ENCODE measurements at regions not wholly inside any gene's neighbourhood (a gene's known extent, or its start where the extent isn't known, plus 50 kb on each side); places are given as distances from the start of the nearest gene placed in this dataset.
"Not testable (repeated sequence)": the region's sequence is repeated elsewhere in the genome, so short reads cannot be mapped to it uniquely, and the experiment has no call there.

- WGBS (ENCODE audit: insufficient coverage, insufficient read length) = no CpG with 5 or more reads among the region's 27 CpGs
- not testable (repeated sequence) for H3K4me3 ChIP-seq (ENCODE audit: low read length); H3K27ac ChIP-seq (ENCODE audit: low read length); DNase-seq (ENCODE audit: low read depth, low spot score); H3K27me3 ChIP-seq (ENCODE audit: control insufficient read depth, insufficient read depth, low read length); H3K36me3 ChIP-seq (ENCODE audit: control insufficient read depth, insufficient read depth, low read length); H3K4me1 ChIP-seq (ENCODE audit: control insufficient read depth, insufficient read depth, low read length); H3K9me3 ChIP-seq (ENCODE audit: control insufficient read depth, insufficient read depth, low read length)
Observed at GRCh38 chrX:121431514-121431913, 384.1 kb downstream of the GLUD2 start.

- Histone ChIP-seq H3K9me3 (ENCODE audit: control insufficient read depth, insufficient read depth, low read length) (no peaks in the 10 kb centered on the region), H3K4me1 (ENCODE audit: control insufficient read depth, insufficient read depth, low read length) (no peaks in the 10 kb centered on the region), H3K4me3 (ENCODE audit: low read length) (no peak overlapping the region), H3K36me3 (ENCODE audit: control insufficient read depth, insufficient read depth, low read length) (no peaks in the 10 kb centered on the region), H3K27ac (ENCODE audit: low read length) (no peak overlapping the region), H3K27me3 (ENCODE audit: control insufficient read depth, insufficient read depth, low read length) (no peaks in the 10 kb centered on the region)
- no CpG with 5 or more reads among the region's 1 CpG for WGBS (ENCODE audit: insufficient coverage, insufficient read length)
- DNase-seq (ENCODE audit: low read depth, low spot score) = no peak
Observed at GRCh38 chrX:121433289-121433688, 385.9 kb downstream of the GLUD2 start.

GRCh38 chrX:121437666-121438065, 390.3 kb downstream of the GLUD2 start:
- H3K27me3 ChIP-seq (ENCODE audit: control insufficient read depth, insufficient read depth, low read length); H3K27ac ChIP-seq (ENCODE audit: low read length); DNase-seq (ENCODE audit: low read depth, low spot score); H3K36me3 ChIP-seq (ENCODE audit: control insufficient read depth, insufficient read depth, low read length); H3K4me3 ChIP-seq (ENCODE audit: low read length); H3K4me1 ChIP-seq (ENCODE audit: control insufficient read depth, insufficient read depth, low read length); H3K9me3 ChIP-seq (ENCODE audit: control insufficient read depth, insufficient read depth, low read length): not testable (repeated sequence)
- no CpG with 5 or more reads among the region's 23 CpGs for WGBS (ENCODE audit: insufficient coverage, insufficient read length)

GRCh38 chrX:121455890-121456289, 408.5 kb downstream of the GLUD2 start:
- no peaks in the 10 kb centered on the region for H3K36me3 ChIP-seq (ENCODE audit: control insufficient read depth, insufficient read depth, low read length)
- H3K4me1 ChIP-seq (ENCODE audit: control insufficient read depth, insufficient read depth, low read length) = no peaks in the 10 kb centered on the region
- no peak overlapping the region for H3K4me3 ChIP-seq (ENCODE audit: low read length)
- no peak for DNase-seq (ENCODE audit: low read depth, low spot score)
- WGBS (ENCODE audit: insufficient coverage, insufficient read length) = no CpG with 5 or more reads among the region's 1 CpG
- H3K27me3 ChIP-seq (ENCODE audit: control insufficient read depth, insufficient read depth, low read length) = no peaks in the 10 kb centered on the region
- no peak overlapping the region for H3K27ac ChIP-seq (ENCODE audit: low read length)
- no peaks in the 10 kb centered on the region for H3K9me3 ChIP-seq (ENCODE audit: control insufficient read depth, insufficient read depth, low read length)

GRCh38 chrX:121456315-121456714, 408.9 kb downstream of the GLUD2 start:
- H3K36me3 ChIP-seq (ENCODE audit: control insufficient read depth, insufficient read depth, low read length) = no peaks in the 10 kb centered on the region

GRCh38 chrX:121457096-121457495, 409.7 kb downstream of the GLUD2 start:
- Histone ChIP-seq H3K36me3 (ENCODE audit: control insufficient read depth, insufficient read depth, low read length) (no peaks in the 10 kb centered on the region), H3K27ac (ENCODE audit: low read length) (no peak overlapping the region), H3K27me3 (ENCODE audit: control insufficient read depth, insufficient read depth, low read length) (no peaks in the 10 kb centered on the region), H3K4me3 (ENCODE audit: low read length) (no peak overlapping the region), H3K9me3 (ENCODE audit: control insufficient read depth, insufficient read depth, low read length) (no peaks in the 10 kb centered on the region), H3K4me1 (ENCODE audit: control insufficient read depth, insufficient read depth, low read length) (no peaks in the 10 kb centered on the region)
- WGBS (ENCODE audit: insufficient coverage, insufficient read length) = no CpG with 5 or more reads among the region's 1 CpG
- no peak for DNase-seq (ENCODE audit: low read depth, low spot score)

More at GRCh38 chrX:121456315-121456714, 408.9 kb downstream of the GLUD2 start:
- Histone ChIP-seq H3K27ac (ENCODE audit: low read length) (no peak overlapping the region), H3K4me1 (ENCODE audit: control insufficient read depth, insufficient read depth, low read length) (no peaks in the 10 kb centered on the region), H3K4me3 (ENCODE audit: low read length) (no peak overlapping the region), H3K27me3 (ENCODE audit: control insufficient read depth, insufficient read depth, low read length) (no peaks in the 10 kb centered on the region), H3K9me3 (ENCODE audit: control insufficient read depth, insufficient read depth, low read length) (no peaks in the 10 kb centered on the region)
- no CpG with 5 or more reads among the region's 3 CpGs for WGBS (ENCODE audit: insufficient coverage, insufficient read length)
- no peak for DNase-seq (ENCODE audit: low read depth, low spot score)

- no peaks in the 10 kb centered on the region for H3K4me1 ChIP-seq (ENCODE audit: control insufficient read depth, insufficient read depth, low read length)
- no peaks in the 10 kb centered on the region for H3K27me3 ChIP-seq (ENCODE audit: control insufficient read depth, insufficient read depth, low read length)
- no CpG with 5 or more reads among the region's 4 CpGs for WGBS (ENCODE audit: insufficient coverage, insufficient read length)
- H3K27ac ChIP-seq (ENCODE audit: low read length) = no peak overlapping the region
- H3K4me3 ChIP-seq (ENCODE audit: low read length) = no peak overlapping the region
- no peak for DNase-seq (ENCODE audit: low read depth, low spot score)
- no peaks in the 10 kb centered on the region for H3K9me3 ChIP-seq (ENCODE audit: control insufficient read depth, insufficient read depth, low read length)
- H3K36me3 ChIP-seq (ENCODE audit: control insufficient read depth, insufficient read depth, low read length) = no peaks in the 10 kb centered on the region
Observed at GRCh38 chrX:121479406-121479805, 432.0 kb downstream of the GLUD2 start.

GRCh38 chrX:121496966-121497365, 449.6 kb downstream of the GLUD2 start:
- WGBS (ENCODE audit: insufficient coverage, insufficient read length) = no CpG with 5 or more reads among the region's 1 CpG
- DNase-seq (ENCODE audit: low read depth, low spot score) = no peak
- Histone ChIP-seq H3K27ac (ENCODE audit: low read length) (no peak overlapping the region), H3K36me3 (ENCODE audit: control insufficient read depth, insufficient read depth, low read length) (no peaks in the 10 kb centered on the region), H3K4me1 (ENCODE audit: control insufficient read depth, insufficient read depth, low read length) (no peaks in the 10 kb centered on the region), H3K4me3 (ENCODE audit: low read length) (no peak overlapping the region), H3K9me3 (ENCODE audit: control insufficient read depth, insufficient read depth, low read length) (no peaks in the 10 kb centered on the region), H3K27me3 (ENCODE audit: control insufficient read depth, insufficient read depth, low read length) (no peaks in the 10 kb centered on the region)

- no peak for DNase-seq (ENCODE audit: low read depth, low spot score)
- no peak overlapping the region for H3K4me3 ChIP-seq (ENCODE audit: low read length)
- no peaks in the 10 kb centered on the region for H3K36me3 ChIP-seq (ENCODE audit: control insufficient read depth, insufficient read depth, low read length)
- no CpG with 5 or more reads among the region's 6 CpGs for WGBS (ENCODE audit: insufficient coverage, insufficient read length)
- H3K4me1 ChIP-seq (ENCODE audit: control insufficient read depth, insufficient read depth, low read length) = no peaks in the 10 kb centered on the region
- H3K27me3 ChIP-seq (ENCODE audit: control insufficient read depth, insufficient read depth, low read length) = no peaks in the 10 kb centered on the region
- no peak overlapping the region for H3K27ac ChIP-seq (ENCODE audit: low read length)
- H3K9me3 ChIP-seq (ENCODE audit: control insufficient read depth, insufficient read depth, low read length) = no peaks in the 10 kb centered on the region
Observed at GRCh38 chrX:121504153-121504552, 456.7 kb downstream of the GLUD2 start.

GRCh38 chrX:121546317-121546716, 498.9 kb downstream of the GLUD2 start:
- Histone ChIP-seq H3K36me3 (ENCODE audit: control insufficient read depth, insufficient read depth, low read length) (no peaks in the 10 kb centered on the region), H3K4me1 (ENCODE audit: control insufficient read depth, insufficient read depth, low read length) (no peaks in the 10 kb centered on the region), H3K4me3 (ENCODE audit: low read length) (no peak overlapping the region), H3K9me3 (ENCODE audit: control insufficient read depth, insufficient read depth, low read length) (no peaks in the 10 kb centered on the region), H3K27me3 (ENCODE audit: control insufficient read depth, insufficient read depth, low read length) (no peaks in the 10 kb centered on the region), H3K27ac (ENCODE audit: low read length) (no peak overlapping the region)
- DNase-seq (ENCODE audit: low read depth, low spot score) = no peak
- no CpG with 5 or more reads among the region's 1 CpG for WGBS (ENCODE audit: insufficient coverage, insufficient read length)

GRCh38 chrX:121558886-121559285, 511.5 kb downstream of the GLUD2 start:
- H3K4me1 ChIP-seq (ENCODE audit: control insufficient read depth, insufficient read depth, low read length) = no peaks in the 10 kb centered on the region
- no peaks in the 10 kb centered on the region for H3K36me3 ChIP-seq (ENCODE audit: control insufficient read depth, insufficient read depth, low read length)
- no peak overlapping the region for H3K27ac ChIP-seq (ENCODE audit: low read length)
- no peak overlapping the region for H3K4me3 ChIP-seq (ENCODE audit: low read length)
- no peak for DNase-seq (ENCODE audit: low read depth, low spot score)
- no CpG with 5 or more reads among the region's 2 CpGs for WGBS (ENCODE audit: insufficient coverage, insufficient read length)
- H3K9me3 ChIP-seq (ENCODE audit: control insufficient read depth, insufficient read depth, low read length) = no peaks in the 10 kb centered on the region
- H3K27me3 ChIP-seq (ENCODE audit: control insufficient read depth, insufficient read depth, low read length) = no peaks in the 10 kb centered on the region
